Stimulated activated effector memory CD8-positive, alpha-beta T cell treated with anti-CD3 and anti-CD28 coated beads, Interleukin-12 subunit alpha, Interleukin-12 subunit beta, amount 100 ng/mL, for 72 hours (primary cell): ENCODE measurements at regions not wholly inside any gene's neighbourhood (a gene's known extent, or its start where the extent isn't known, plus 50 kb on each side); places are given as distances from the start of the nearest gene placed in this dataset.

Source experiments
- ATAC-seq: fragments of 150-1000 bp; cut with Tn5 transposase; 2 replicates; pipeline ENCODE4 v1.10.0; 2021
- DNase-seq, 2 donors: peaks; one replicate each; pipeline ENCODE4 v3.0.0; 2021 to 2022; ENCODE audit warnings: low spot score in 2 of 2
- H3K27ac Mint-ChIP-seq: one replicate; pipeline ENCODE4 v1.8.0; 2022; ENCODE audit warnings: mild to moderate bottlenecking, mixed read lengths
- H3K36me3 Mint-ChIP-seq: one replicate; pipeline ENCODE4 v1.8.0; 2022; ENCODE audit warnings: mild to moderate bottlenecking, mixed read lengths
- H3K4me1 Mint-ChIP-seq: one replicate; pipeline ENCODE4 v1.8.0; 2022; ENCODE audit warnings: mixed read lengths
- H3K4me3 Mint-ChIP-seq: one replicate; pipeline ENCODE4 v1.8.0; 2022; ENCODE audit warnings: mild to moderate bottlenecking, mixed read lengths
- H3K9me3 Mint-ChIP-seq: one replicate; pipeline ENCODE4 v1.8.0; 2022; ENCODE audit warnings: mixed read lengths

DNA sequence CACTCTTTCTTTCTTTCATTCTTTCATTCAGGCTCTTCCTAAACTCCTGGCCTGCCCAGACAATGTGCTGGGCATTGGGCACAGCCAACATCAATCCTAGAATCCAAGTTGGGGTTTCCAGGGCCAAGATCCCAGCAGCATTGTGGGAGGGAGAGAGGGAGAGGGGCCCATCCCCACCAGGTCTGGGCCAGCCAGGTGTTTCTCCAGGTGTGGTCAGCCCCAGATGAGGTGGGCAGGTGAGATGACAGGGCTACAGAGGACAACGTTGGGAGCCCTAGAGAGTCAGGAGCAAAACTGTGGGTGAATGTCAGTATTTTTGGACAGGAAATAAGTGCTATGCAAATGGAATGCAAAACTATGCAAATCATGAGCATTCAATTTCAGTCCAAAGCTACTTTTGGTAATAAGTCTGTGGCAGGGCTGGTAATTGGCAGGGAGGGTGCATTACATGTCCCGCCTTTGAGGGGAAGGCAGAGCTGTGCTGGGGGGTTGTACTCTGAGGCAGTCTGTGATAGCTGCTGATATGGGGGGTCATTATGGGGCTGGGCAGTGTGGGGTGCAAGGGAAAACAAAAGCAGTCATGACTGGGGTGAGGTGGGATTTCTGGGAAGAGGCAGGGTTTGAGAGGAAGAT, 139.9 kb upstream of the IGSF21 start:
- no peaks in the 10 kb centered on the region for H3K36me3 Mint-ChIP-seq
- no peak overlapping the region for H3K4me3 Mint-ChIP-seq
- H3K4me1 Mint-ChIP-seq, result no peaks in the 10 kb centered on the region
- H3K27ac Mint-ChIP-seq, result no peak overlapping the region
- no peaks in the 10 kb centered on the region for H3K9me3 Mint-ChIP-seq
- DNase-seq (no peak), ATAC-seq (no peak)

- H3K36me3 Mint-ChIP-seq, result no peaks in the 10 kb centered on the region
- ATAC-seq (no peak), DNase-seq (no peak)
- no peaks in the 10 kb centered on the region for H3K9me3 Mint-ChIP-seq
- H3K4me1 Mint-ChIP-seq, result no peaks in the 10 kb centered on the region
- no peak overlapping the region for H3K4me3 Mint-ChIP-seq
- H3K27ac Mint-ChIP-seq, result no peak overlapping the region
These were observed 136.8 kb upstream of the IGSF21 start for GRCh38 chr1:17970757-17971156.

DNA sequence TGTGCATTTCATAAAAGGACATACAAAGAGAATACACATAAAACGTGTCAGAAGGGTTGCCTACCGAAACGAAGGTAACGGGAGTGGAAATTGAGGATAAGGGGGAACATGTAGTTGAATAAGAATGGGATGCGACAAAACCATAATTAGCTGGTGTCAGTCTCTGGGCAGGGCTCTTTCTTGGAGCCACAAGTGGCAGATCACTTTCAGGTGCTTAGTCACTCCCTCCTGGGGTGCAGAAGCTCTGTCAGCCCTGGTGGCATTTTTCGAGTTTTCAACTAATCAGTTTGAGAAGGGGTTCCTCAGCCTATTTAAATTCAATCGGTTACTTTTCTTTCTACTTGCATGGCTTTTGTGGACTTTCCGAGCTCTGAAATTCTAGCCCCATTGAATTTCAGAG, 133.9 kb upstream of the IGSF21 start:
- H3K4me1 Mint-ChIP-seq, result no peaks in the 10 kb centered on the region
- DNase-seq, result no peak
- no peaks in the 10 kb centered on the region for H3K36me3 Mint-ChIP-seq
- no peak overlapping the region for H3K27ac Mint-ChIP-seq
- no peak overlapping the region for H3K4me3 Mint-ChIP-seq
- ATAC-seq, result no peak
- H3K9me3 Mint-ChIP-seq, result no peaks in the 10 kb centered on the region

- no peak for DNase-seq
- H3K4me3 Mint-ChIP-seq, result no peak overlapping the region
- no peaks in the 10 kb centered on the region for H3K4me1 Mint-ChIP-seq
- no peak overlapping the region for H3K27ac Mint-ChIP-seq
- ATAC-seq, result no peak
- no peaks in the 10 kb centered on the region for H3K36me3 Mint-ChIP-seq
- no peaks in the 10 kb centered on the region for H3K9me3 Mint-ChIP-seq
These were observed 130.7 kb upstream of the IGSF21 start for GRCh38 chr1:17976854-17977253.

DNA sequence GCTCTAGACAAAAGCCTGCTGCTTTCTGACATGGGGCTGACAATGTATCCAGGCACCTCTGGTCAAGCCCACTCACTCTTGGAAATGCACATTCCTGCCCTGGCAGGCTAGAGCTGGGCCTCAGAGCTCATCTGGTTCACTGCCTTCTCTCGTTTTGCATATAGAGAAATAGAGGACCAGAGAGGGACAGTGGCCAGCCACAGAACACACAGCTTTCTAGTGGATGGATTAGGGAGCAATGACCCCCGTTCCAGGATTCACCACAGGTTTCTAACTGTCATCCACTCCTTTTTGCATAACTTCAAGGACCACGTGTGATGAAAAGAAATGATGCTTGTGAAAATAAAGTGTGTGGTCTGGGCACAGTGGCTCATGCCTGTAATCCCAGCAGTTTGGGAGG, 129.6 kb upstream of the IGSF21 start:
- no peaks in the 10 kb centered on the region for H3K9me3 Mint-ChIP-seq
- H3K4me1 Mint-ChIP-seq, result no peaks in the 10 kb centered on the region
- no peak overlapping the region for H3K4me3 Mint-ChIP-seq
- H3K27ac Mint-ChIP-seq, result no peak overlapping the region
- H3K36me3 Mint-ChIP-seq, result no peaks in the 10 kb centered on the region
- ATAC-seq (no peak), DNase-seq (no peak)

DNA sequence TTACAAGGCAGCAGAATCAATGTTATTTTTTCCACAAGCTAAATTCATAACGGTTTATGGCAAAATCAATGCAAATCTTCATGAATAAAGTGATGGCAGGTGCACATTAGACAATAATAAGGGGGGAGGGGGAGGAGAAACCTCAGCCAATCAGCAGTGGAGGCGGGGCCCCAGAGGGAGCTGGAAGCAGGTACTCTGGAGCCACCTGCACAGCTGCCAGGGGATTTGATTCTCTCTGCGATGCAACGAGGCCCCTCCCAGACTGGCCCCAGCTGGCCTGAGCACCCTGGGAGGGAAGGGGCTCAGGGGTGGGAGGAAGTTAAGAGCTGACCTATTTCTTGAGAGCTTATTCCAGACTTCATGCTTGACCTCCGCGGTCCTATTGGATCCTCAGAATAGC, 127.8 kb upstream of the IGSF21 start:
- ATAC-seq (no peak), DNase-seq (no peak)
- no peaks in the 10 kb centered on the region for H3K36me3 Mint-ChIP-seq
- H3K4me3 Mint-ChIP-seq, result no peak overlapping the region
- no peak overlapping the region for H3K27ac Mint-ChIP-seq
- H3K4me1 Mint-ChIP-seq, result no peaks in the 10 kb centered on the region
- no peaks in the 10 kb centered on the region for H3K9me3 Mint-ChIP-seq

GRCh38 chr1:17982197-17982596, 125.4 kb upstream of the IGSF21 start:
- DNase-seq (no peak), ATAC-seq (no peak)
- H3K9me3 Mint-ChIP-seq, result no peaks in the 10 kb centered on the region
- no peaks in the 10 kb centered on the region for H3K4me1 Mint-ChIP-seq
- H3K4me3 Mint-ChIP-seq, result no peak overlapping the region
- no peak overlapping the region for H3K27ac Mint-ChIP-seq
- H3K36me3 Mint-ChIP-seq, result no peaks in the 10 kb centered on the region

DNA sequence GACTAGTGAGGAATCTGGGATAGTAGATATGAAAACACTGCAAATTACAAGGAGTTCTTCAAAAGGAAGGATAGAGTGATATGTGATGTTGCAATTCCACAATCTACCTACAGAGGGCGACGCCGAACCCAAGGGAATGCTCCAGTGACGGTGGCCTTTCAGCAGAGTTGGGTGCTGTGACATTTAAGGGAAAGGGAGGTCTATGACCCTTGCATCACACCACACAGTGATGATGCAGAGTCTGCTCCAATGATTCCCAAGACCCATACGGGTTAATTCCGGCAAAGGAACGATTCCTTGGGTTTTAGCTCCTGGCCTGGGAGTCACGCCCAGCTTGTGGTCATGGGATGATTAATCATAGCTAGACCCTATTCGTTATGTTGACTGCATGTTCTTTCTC, 123.0 kb upstream of the IGSF21 start:
- Mint-ChIP-seq H3K27ac (no peak overlapping the region), H3K36me3 (no peaks in the 10 kb centered on the region), H3K4me3 (no peak overlapping the region), H3K4me1 (no peaks in the 10 kb centered on the region), H3K9me3 (no peaks in the 10 kb centered on the region)
- no peak for ATAC-seq
- DNase-seq, result peak in 1 of 2 donors; percentile 50

GRCh38 chr1:17986156-17986555, 121.4 kb upstream of the IGSF21 start:
- Mint-ChIP-seq H3K9me3 (no peaks in the 10 kb centered on the region), H3K4me3 (no peak overlapping the region), H3K36me3 (no peaks in the 10 kb centered on the region), H3K4me1 (no peaks in the 10 kb centered on the region), H3K27ac (no peak overlapping the region)
- ATAC-seq (no peak), DNase-seq (no peak)

DNA sequence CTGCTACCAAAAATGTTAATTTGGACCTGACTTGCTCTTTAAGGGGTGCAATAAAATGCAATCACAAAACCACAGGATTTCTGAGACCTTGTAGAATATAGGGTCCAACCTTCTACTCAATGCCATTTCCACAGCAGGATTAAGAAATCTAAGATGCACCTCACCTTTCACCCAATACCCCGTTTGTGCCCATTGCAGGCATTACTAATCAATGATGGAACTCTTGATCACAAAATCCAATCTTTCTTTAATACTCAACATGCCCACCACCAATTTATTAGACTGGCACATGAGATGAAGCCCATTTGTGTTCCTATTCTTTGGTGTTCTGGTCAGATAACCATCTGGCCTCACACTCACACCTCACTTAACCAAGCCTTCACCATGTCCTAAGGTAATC, 117.2 kb upstream of the IGSF21 start:
- H3K4me1 Mint-ChIP-seq, result no peaks in the 10 kb centered on the region
- DNase-seq (no peak), ATAC-seq (no peak)
- no peak overlapping the region for H3K27ac Mint-ChIP-seq
- H3K9me3 Mint-ChIP-seq, result no peaks in the 10 kb centered on the region
- no peaks in the 10 kb centered on the region for H3K36me3 Mint-ChIP-seq
- no peak overlapping the region for H3K4me3 Mint-ChIP-seq

GRCh38 chr1:17991996-17992395, 115.6 kb upstream of the IGSF21 start:
- no peak for ATAC-seq
- Mint-ChIP-seq H3K4me1 (no peaks in the 10 kb centered on the region), H3K27ac (no peak overlapping the region), H3K9me3 (no peaks in the 10 kb centered on the region), H3K36me3 (no peaks in the 10 kb centered on the region), H3K4me3 (no peak overlapping the region)
- no peak for DNase-seq

DNA sequence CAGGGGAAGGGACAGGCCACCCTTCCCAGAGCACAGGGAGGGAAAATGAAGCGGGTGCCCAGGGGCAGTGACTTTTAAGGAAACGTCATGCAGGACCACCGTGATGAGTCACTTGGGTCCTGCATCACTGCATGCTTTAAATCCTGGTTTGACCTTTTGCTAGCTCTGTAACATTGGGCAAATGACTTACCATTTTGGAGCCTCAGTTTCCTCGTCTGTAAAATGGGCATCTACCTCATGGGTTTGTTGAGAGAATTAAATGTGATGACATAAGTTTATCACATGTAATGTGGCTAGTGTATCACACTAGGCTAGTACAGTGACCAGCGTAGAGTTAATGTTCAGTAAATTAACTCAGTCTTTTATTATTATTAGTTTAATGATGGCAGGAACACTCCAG, 114.8 kb upstream of the IGSF21 start:
- no peaks in the 10 kb centered on the region for H3K36me3 Mint-ChIP-seq
- no peak overlapping the region for H3K4me3 Mint-ChIP-seq
- no peak for ATAC-seq
- no peak overlapping the region for H3K27ac Mint-ChIP-seq
- DNase-seq, result no peak
- H3K9me3 Mint-ChIP-seq, result no peaks in the 10 kb centered on the region
- no peaks in the 10 kb centered on the region for H3K4me1 Mint-ChIP-seq

DNA sequence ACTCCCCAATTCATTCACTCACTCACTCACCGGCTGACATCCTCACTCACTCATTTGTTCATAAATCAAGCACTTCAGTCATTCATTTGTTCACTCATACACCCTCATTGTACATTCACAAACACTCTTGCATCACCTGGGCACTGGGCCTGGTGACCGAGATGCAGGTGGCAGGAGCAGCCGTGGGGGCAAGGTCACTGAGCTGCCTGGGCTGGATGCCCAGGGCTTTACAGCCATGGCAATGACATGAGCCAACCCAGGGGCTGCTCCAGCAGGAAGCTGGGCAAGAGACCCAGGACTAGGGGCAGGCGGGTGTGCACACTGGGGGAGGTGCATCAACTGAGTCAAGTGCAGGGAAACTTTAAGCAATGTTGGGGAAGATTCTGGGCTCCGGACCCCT, 113.6 kb upstream of the IGSF21 start:
- DNase-seq (no peak), ATAC-seq (no peak)
- Mint-ChIP-seq H3K9me3 (no peaks in the 10 kb centered on the region), H3K4me3 (no peak overlapping the region), H3K36me3 (no peaks in the 10 kb centered on the region), H3K27ac (no peak overlapping the region), H3K4me1 (no peaks in the 10 kb centered on the region)

GRCh38 chr1:17995480-17995879, 112.1 kb upstream of the IGSF21 start:
- no peak overlapping the region for H3K27ac Mint-ChIP-seq

DNA sequence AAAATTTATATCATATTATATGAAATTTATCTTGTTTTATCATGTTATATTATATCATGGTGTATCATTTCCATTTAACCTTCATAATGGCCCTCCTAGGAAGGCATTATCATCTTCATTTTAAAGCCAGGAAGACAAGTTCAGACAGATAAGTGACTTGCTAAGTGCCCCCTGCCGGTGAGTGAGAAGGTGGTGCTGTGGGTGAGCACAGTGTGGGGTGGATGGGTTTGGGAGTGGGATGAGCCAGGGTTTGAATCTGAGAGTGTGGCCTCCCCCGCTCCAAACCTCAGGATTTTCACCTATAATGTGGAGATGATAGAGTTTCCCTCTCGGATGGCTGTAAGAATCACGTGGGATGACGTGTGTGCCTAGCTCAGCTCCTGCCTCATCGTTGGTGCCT, 108.7 kb upstream of the IGSF21 start:
- Mint-ChIP-seq H3K9me3 (no peaks in the 10 kb centered on the region), H3K27ac (no peak overlapping the region), H3K36me3 (no peaks in the 10 kb centered on the region), H3K4me1 (no peaks in the 10 kb centered on the region), H3K4me3 (no peak overlapping the region)
- DNase-seq, result no peak
- no peak for ATAC-seq

More at GRCh38 chr1:17995480-17995879, 112.1 kb upstream of the IGSF21 start:
- no peaks in the 10 kb centered on the region for H3K4me1 Mint-ChIP-seq
- H3K4me3 Mint-ChIP-seq, result no peak overlapping the region
- H3K36me3 Mint-ChIP-seq, result no peaks in the 10 kb centered on the region
- DNase-seq, result no peak
- no peaks in the 10 kb centered on the region for H3K9me3 Mint-ChIP-seq
- ATAC-seq, result no peak

DNA sequence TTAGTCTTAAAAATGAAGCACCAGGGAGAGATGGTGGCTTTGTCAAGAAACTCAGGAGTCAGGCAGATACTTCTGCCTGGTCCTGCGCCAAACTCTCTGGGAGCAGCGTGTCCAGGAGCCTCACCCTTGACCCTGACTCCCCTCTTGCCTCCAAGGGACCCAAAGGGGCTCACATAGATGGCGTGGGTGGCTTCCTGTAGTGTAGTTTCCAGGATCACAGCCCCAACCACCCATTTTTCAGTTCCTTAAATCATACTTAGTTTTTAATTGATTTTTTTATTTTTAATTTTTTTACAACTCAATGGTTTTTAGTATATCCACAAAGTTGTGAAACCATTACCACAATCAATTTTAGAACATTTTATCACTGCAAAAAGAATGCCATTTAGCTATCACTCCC, 107.7 kb upstream of the IGSF21 start:
- H3K4me3 Mint-ChIP-seq, result no peak overlapping the region
- no peak overlapping the region for H3K27ac Mint-ChIP-seq
- no peaks in the 10 kb centered on the region for H3K4me1 Mint-ChIP-seq
- no peaks in the 10 kb centered on the region for H3K36me3 Mint-ChIP-seq
- ATAC-seq (no peak), DNase-seq (no peak)
- H3K9me3 Mint-ChIP-seq, result no peaks in the 10 kb centered on the region

- Mint-ChIP-seq H3K4me1 (no peaks in the 10 kb centered on the region), H3K36me3 (no peaks in the 10 kb centered on the region), H3K4me3 (no peak overlapping the region), H3K9me3 (no peaks in the 10 kb centered on the region), H3K27ac (no peak overlapping the region)
- no peak for DNase-seq
- no peak for ATAC-seq
These were observed 105.9 kb upstream of the IGSF21 start for GRCh38 chr1:18001725-18002124.
